MM.1S (cell line): ENCODE measurements at regions not wholly inside any gene's neighbourhood (a gene's known extent, or its start where the extent isn't known, plus 50 kb on each side); places are given as distances from the start of the nearest gene placed in this dataset.

Source experiments
- DNase-seq: peaks from one replicate; pipeline ENCODE4 v3.0.0-alpha.2; 2015
- H2AFZ ChIP-seq: fragments of 300-600 bp; sonication (generic); 2 replicates; pipeline ENCODE4 v1.6.0; 2016; ENCODE audit warnings: antibody characterized with exemption, low read length
- H3F3A ChIP-seq: fragments of 300-600 bp; sonication (generic); 2 replicates; pipeline ENCODE4 v1.6.1; 2016; ENCODE audit warnings: mild to moderate bottlenecking, antibody characterized with exemption, low read length, moderate library complexity, mixed read lengths; ENCODE audit not compliant: insufficient read depth
- H3K27ac ChIP-seq: fragments of 300-600 bp; sonication (generic); 2 replicates; pipeline ENCODE4 v1.5.1; 2016; ENCODE audit warnings: mild to moderate bottlenecking, low read length
- H3K27me3 ChIP-seq: fragments of 300-600 bp; sonication (generic); replicated peaks from 2 replicates; pipeline ENCODE4 v1.6.0; 2016; ENCODE audit warnings: low read length; ENCODE audit not compliant: insufficient read depth
- H3K36me3 ChIP-seq: fragments of 300-600 bp; sonication (generic); replicated peaks from 2 replicates; pipeline ENCODE4 v1.6.1; 2016; ENCODE audit warnings: mild to moderate bottlenecking, low read length, mixed read lengths; ENCODE audit not compliant: insufficient read depth
- H3K4me1 ChIP-seq: fragments of 300-600 bp; sonication (generic); 2 replicates; pipeline ENCODE4 v1.6.1; 2016; ENCODE audit warnings: low read length, mixed read lengths
- H3K4me2 ChIP-seq: fragments of 300-600 bp; sonication (generic); 2 replicates; pipeline ENCODE4 v1.6.0; 2016; ENCODE audit warnings: low read depth, low read length
- H3K4me3 ChIP-seq: fragments of 300-600 bp; sonication (generic); 2 replicates; pipeline ENCODE4 v1.5.1; 2016; ENCODE audit warnings: low read length, mixed read lengths
- H3K79me2 ChIP-seq: fragments of 300-600 bp; sonication (generic); 2 replicates; pipeline ENCODE4 v1.6.1; 2016; ENCODE audit warnings: mixed run types, low read length, mixed read lengths
- H3K9ac ChIP-seq: fragments of 300-600 bp; sonication (generic); 2 replicates; pipeline ENCODE4 v1.6.1; 2016; ENCODE audit warnings: low read length, mixed read lengths
- H3K9me2 ChIP-seq: fragments of 300-600 bp; sonication (generic); replicated peaks from 2 replicates; pipeline ENCODE4 v1.6.1; 2016; ENCODE audit warnings: mild to moderate bottlenecking, low read length, mixed read lengths; ENCODE audit not compliant: insufficient read depth
- H3K9me3 ChIP-seq: fragments of 300-600 bp; sonication (generic); replicated peaks from 2 replicates; pipeline ENCODE4 v1.6.1; 2016; ENCODE audit warnings: mild to moderate bottlenecking, low read length, mixed read lengths; ENCODE audit not compliant: insufficient read depth
- H4K20me1 ChIP-seq: fragments of 300-600 bp; sonication (generic); 2 replicates; pipeline ENCODE4 v1.6.1; 2016; ENCODE audit warnings: mild to moderate bottlenecking, low read length, moderate library complexity, mixed read lengths; ENCODE audit not compliant: insufficient read depth
- CTCF ChIP-seq: fragments of 300-600 bp; sonication (generic); IDR thresholded peaks from 2 replicates; pipeline ENCODE4 v1.5.1; 2016; ENCODE audit warnings: antibody characterized with exemption, low read length, mixed read lengths
- EZH2 ChIP-seq: fragments of 300-600 bp; sonication (generic); optimal IDR thresholded peaks from 2 replicates; pipeline ENCODE3; 2017; ENCODE audit warnings: low read depth, mild to moderate bottlenecking, antibody characterized with exemption, low read length, mixed read lengths
- EZH2phosphoT487 ChIP-seq: fragments of 300-600 bp; sonication (generic); IDR thresholded peaks from 2 replicates; pipeline ENCODE4 v1.6.1; 2018; ENCODE audit warnings: antibody characterized with exemption, low read length

- no peak overlapping the region for H2AFZ ChIP-seq
- no peaks in the 10 kb centered on the region for H3K9me2 ChIP-seq
- H3K9me3 ChIP-seq: no peaks in the 10 kb centered on the region
- no peak overlapping the region for H3K4me2 ChIP-seq
- H3K4me3 ChIP-seq: no peak overlapping the region
- no peaks in the 10 kb centered on the region for H3F3A ChIP-seq
- H3K27ac ChIP-seq: no peak overlapping the region
- H3K27me3 ChIP-seq: no peaks in the 10 kb centered on the region
- no peaks in the 10 kb centered on the region for H3K4me1 ChIP-seq
- TF ChIP-seq EZH2phosphoT487: no peak
- TF ChIP-seq EZH2: no peak
- TF ChIP-seq CTCF: no peak
- no peak overlapping the region for H3K9ac ChIP-seq
- DNase-seq: no peak
- no peaks in the 10 kb centered on the region for H3K79me2 ChIP-seq
- H4K20me1 ChIP-seq: no peaks in the 10 kb centered on the region
- no peaks in the 10 kb centered on the region for H3K36me3 ChIP-seq
These were observed 90.9 kb upstream of the MANSC4 start for GRCh38 chr12:27870939-27871338.

GRCh38 chr12:27869567-27869966, 89.5 kb upstream of the MANSC4 start:
- no peak overlapping the region for H2AFZ ChIP-seq
- no peak for DNase-seq
- no peaks in the 10 kb centered on the region for H3K36me3 ChIP-seq
- H3K4me2 ChIP-seq: no peak overlapping the region
- H4K20me1 ChIP-seq: no peaks in the 10 kb centered on the region
- no peaks in the 10 kb centered on the region for H3K79me2 ChIP-seq
- H3K27me3 ChIP-seq: no peaks in the 10 kb centered on the region
- H3K9me2 ChIP-seq: no peaks in the 10 kb centered on the region
- no peaks in the 10 kb centered on the region for H3K9me3 ChIP-seq
- no peak overlapping the region for H3K4me3 ChIP-seq
- H3K27ac ChIP-seq: no peak overlapping the region
- no peaks in the 10 kb centered on the region for H3K4me1 ChIP-seq
- no peak for TF ChIP-seq CTCF
- no peaks in the 10 kb centered on the region for H3F3A ChIP-seq
- no peak overlapping the region for H3K9ac ChIP-seq

DNA sequence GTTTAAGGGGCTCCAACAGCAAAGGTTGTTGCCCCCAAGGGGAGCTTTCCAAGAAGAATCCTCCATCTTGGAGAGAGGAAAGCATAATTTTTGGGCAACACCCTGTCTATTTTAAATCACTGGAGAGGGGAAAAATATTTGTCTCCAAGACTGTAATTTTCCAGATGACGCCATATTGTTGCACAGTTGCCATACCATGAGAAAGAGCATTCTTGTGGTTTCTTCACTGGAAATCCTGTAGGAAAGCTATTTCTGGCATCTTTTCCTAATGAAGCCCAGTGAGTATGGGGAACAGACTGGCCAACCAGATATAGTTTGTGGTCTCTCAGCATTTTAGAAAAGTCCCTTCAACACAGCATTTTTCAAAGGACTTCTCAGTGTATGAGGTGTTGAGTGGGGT, 88.1 kb upstream of the MANSC4 start:
- H3K4me3 ChIP-seq: no peak overlapping the region
- DNase-seq: no peak
- no peak overlapping the region for H2AFZ ChIP-seq
- no peak for TF ChIP-seq EZH2
- TF ChIP-seq CTCF: no peak
- TF ChIP-seq EZH2phosphoT487: no peak
- H3K9me3 ChIP-seq: no peaks in the 10 kb centered on the region
- H3K9ac ChIP-seq: no peak overlapping the region
- H4K20me1 ChIP-seq: no peaks in the 10 kb centered on the region
- H3K9me2 ChIP-seq: no peaks in the 10 kb centered on the region
- H3K4me2 ChIP-seq: no peak overlapping the region
- no peaks in the 10 kb centered on the region for H3K79me2 ChIP-seq
- no peaks in the 10 kb centered on the region for H3K4me1 ChIP-seq
- no peaks in the 10 kb centered on the region for H3F3A ChIP-seq
- H3K27me3 ChIP-seq: no peaks in the 10 kb centered on the region
- H3K27ac ChIP-seq: no peak overlapping the region
- H3K36me3 ChIP-seq: no peaks in the 10 kb centered on the region
